ENCODE measurements at regions not wholly inside any gene's neighbourhood (a gene's known extent, or its start where the extent isn't known, plus 50 kb on each side); places are given as distances from the start of the nearest gene placed in this dataset.

GRCh38 chr9:20040991-20041696 lies 252.3 kb upstream of the SLC24A2 start:
- DNase-seq: no peak

GRCh38 chr9:20037699-20038098 lies 248.9 kb upstream of the SLC24A2 start:
- no peak for DNase-seq

- no peak for DNase-seq
Measured at GRCh38 chr9:20033511-20033910, 244.7 kb upstream of the SLC24A2 start.

GRCh38 chr9:20032413-20033006 lies 243.7 kb upstream of the SLC24A2 start:
- DNase-seq: peak; percentile 31

- DNase-seq: peak; percentile 47
Measured at GRCh38 chr9:20031836-20032235, 243.0 kb upstream of the SLC24A2 start.

- DNase-seq: no peak
Measured at GRCh38 chr9:20030671-20031070, 241.8 kb upstream of the SLC24A2 start.

- DNase-seq: no peak
Measured at GRCh38 chr9:20030221-20030620, 241.4 kb upstream of the SLC24A2 start.

GRCh38 chr9:20028849-20029231 lies 240.0 kb upstream of the SLC24A2 start:
- peak; percentile 72 for DNase-seq

GRCh38 chr9:20028192-20028848 lies 239.5 kb upstream of the SLC24A2 start:
- peak; percentile 49 for DNase-seq

- DNase-seq: no peak
Measured at GRCh38 chr9:20023961-20024571, 235.2 kb upstream of the SLC24A2 start.

GRCh38 chr9:20023210-20023905 lies 234.5 kb upstream of the SLC24A2 start:
- no peak for DNase-seq

GRCh38 chr9:20022410-20022809 lies 233.6 kb upstream of the SLC24A2 start:
- peak; percentile 45 for DNase-seq

- DNase-seq: no peak
Measured at GRCh38 chr9:20016611-20017010, 227.8 kb upstream of the SLC24A2 start.

GRCh38 chr9:20015427-20015931 lies 226.6 kb upstream of the SLC24A2 start:
- DNase-seq: peak; percentile 40

GRCh38 chr9:20014168-20014567 lies 225.3 kb upstream of the SLC24A2 start:
- DNase-seq: peak; percentile 29

- no peak for DNase-seq
Measured at GRCh38 chr9:20012232-20012631, 223.4 kb upstream of the SLC24A2 start.

- DNase-seq: no peak
Measured at GRCh38 chr9:20009606-20010005, 220.8 kb upstream of the SLC24A2 start.

- no peak for DNase-seq
Measured at GRCh38 chr9:20002011-20002410, 213.2 kb upstream of the SLC24A2 start.

GRCh38 chr9:20001058-20001457 lies 212.2 kb upstream of the SLC24A2 start:
- no peak for DNase-seq

- DNase-seq: peak; percentile 79
Measured at GRCh38 chr9:19999491-20000057, 210.7 kb upstream of the SLC24A2 start.

GRCh38 chr9:19998823-19999455 lies 210.1 kb upstream of the SLC24A2 start:
- peak; percentile 4 for DNase-seq

- peak; percentile 69 for DNase-seq
Measured at GRCh38 chr9:19998153-19998552, 209.3 kb upstream of the SLC24A2 start.
